CD14-positive monocyte (primary cell): ENCODE measurements at regions not wholly inside any gene's neighbourhood (a gene's known extent, or its start where the extent isn't known, plus 50 kb on each side); places are given as distances from the start of the nearest gene placed in this dataset.

Experiments
- DNase-seq, 3 donors: peaks; one replicate each; pipeline ENCODE4 v3.0.0-alpha.2; 2011 to 2022
- H2AFZ ChIP-seq: 2 replicates; pipeline ENCODE4 v1.6.0; 2012; ENCODE audit warnings: mild to moderate bottlenecking, low read depth, low read length, inconsistent platforms; ENCODE audit not compliant: insufficient read depth, poor library complexity, severe bottlenecking
- H3K27ac ChIP-seq, 2 donors: 1 replicate in 1 of 2; 2 replicates in 1 of 2; pipeline ENCODE4 v1.5.1; 2012 to 2013; ENCODE audit warnings: low read length in 2 of 2, control low read depth in 1 of 2, inconsistent platforms in 1 of 2, low read depth in 1 of 2, mild to moderate bottlenecking in 1 of 2
- H3K27me3 ChIP-seq, 2 donors: one replicate each; pipeline versions ENCODE4 v1.6.0 to v1.6.1; 2011 to 2013; ENCODE audit warnings: low read length in 2 of 2; ENCODE audit not compliant: control insufficient read depth in 2 of 2, insufficient read depth in 2 of 2
- H3K36me3 ChIP-seq, 2 donors: replicated peaks in 1 of 2; 1 replicate in 1 of 2; 2 replicates in 1 of 2; pipeline versions ENCODE4 v1.5.1 to v1.6.1; 2012 to 2013; ENCODE audit warnings: low read length in 2 of 2, control low read depth in 1 of 2, inconsistent platforms in 1 of 2, mild to moderate bottlenecking in 1 of 2; ENCODE audit not compliant: insufficient read depth in 2 of 2, control insufficient read depth in 1 of 2
- H3K4me1 ChIP-seq, 2 donors: 1 replicate in 1 of 2; 2 replicates in 1 of 2; pipeline versions ENCODE4 v1.5.1 to v1.6.1; 2012 to 2013; ENCODE audit warnings: low read length in 2 of 2, control low read depth in 1 of 2, inconsistent platforms in 1 of 2, mild to moderate bottlenecking in 1 of 2, moderate library complexity in 1 of 2; ENCODE audit not compliant: insufficient read depth in 2 of 2, control insufficient read depth in 1 of 2
- H3K4me2 ChIP-seq: replicated peaks from 2 replicates; pipeline ENCODE3; 2012; ENCODE audit warnings: low read length, moderate library complexity, mild to moderate bottlenecking; ENCODE audit not compliant: poor library complexity, severe bottlenecking; ENCODE audit errors: extremely low read depth
- H3K4me3 ChIP-seq, 3 experiments: fragments of 200-600 bp in 1 of 3; sonication (generic) in 1 of 3; replicated peaks in 1 of 3; 1 replicate in 2 of 3; 2 replicates in 1 of 3; pipeline ENCODE4 v1.5.1; 2011 to 2013; ENCODE audit warnings: low read length in 3 of 3, mild to moderate bottlenecking in 3 of 3, control low read depth in 2 of 3, low read depth in 2 of 3, inconsistent platforms in 1 of 3, moderate library complexity in 1 of 3
- H3K79me2 ChIP-seq: 2 replicates; pipeline ENCODE4 v1.6.0; 2012; ENCODE audit warnings: mild to moderate bottlenecking, control low read depth, inconsistent platforms, low read length, moderate library complexity; ENCODE audit not compliant: insufficient read depth
- H3K9ac ChIP-seq: 2 replicates; pipeline ENCODE4 v1.6.0; 2017; ENCODE audit warnings: low read length, mild to moderate bottlenecking; ENCODE audit not compliant: insufficient read depth, poor library complexity, severe bottlenecking
- H3K9me3 ChIP-seq, 2 donors: replicated peaks in 1 of 2; 1 replicate in 1 of 2; 2 replicates in 1 of 2; pipeline versions ENCODE4 v1.5.1 to v1.6.1; 2012 to 2013; ENCODE audit warnings: low read length in 2 of 2, control low read depth in 1 of 2; ENCODE audit not compliant: control insufficient read depth in 1 of 2, insufficient read depth in 1 of 2
- H4K20me1 ChIP-seq: 2 replicates; pipeline ENCODE4 v1.6.0; 2012; ENCODE audit warnings: mild to moderate bottlenecking, low read length, control low read depth, moderate library complexity; ENCODE audit not compliant: insufficient read depth
- H3K27ac Mint-ChIP-seq, 7 donors: one replicate each; pipeline ENCODE4 v1.8.0; 2020; ENCODE audit warnings: mild to moderate bottlenecking in 7 of 7, mixed read lengths in 7 of 7, moderate library complexity in 6 of 7, inconsistent platforms in 2 of 7
- H3K27me3 Mint-ChIP-seq, 3 donors: one replicate each; pipeline ENCODE4 v1.8.0; 2021 to 2022; ENCODE audit warnings: low read depth in 3 of 3, mild to moderate bottlenecking in 3 of 3, mixed read lengths in 3 of 3, moderate library complexity in 3 of 3, inconsistent platforms in 1 of 3
- H3K36me3 Mint-ChIP-seq, 2 donors: one replicate each; pipeline ENCODE4 v1.8.0; 2020; ENCODE audit warnings: mixed read lengths in 2 of 2, inconsistent platforms in 1 of 2, mild to moderate bottlenecking in 1 of 2
- H3K4me1 Mint-ChIP-seq: one replicate; pipeline ENCODE4 v1.8.0; 2020; ENCODE audit warnings: mild to moderate bottlenecking, mixed read lengths
- H3K4me3 Mint-ChIP-seq, 2 donors: one replicate each; pipeline ENCODE4 v1.8.0; 2020; ENCODE audit warnings: mild to moderate bottlenecking in 2 of 2, mixed read lengths in 2 of 2, moderate library complexity in 1 of 2
- H3K9me3 Mint-ChIP-seq, 7 donors: one replicate each; pipeline ENCODE4 v1.8.0; 2020 to 2022; ENCODE audit warnings: mixed read lengths in 7 of 7, mild to moderate bottlenecking in 6 of 7, moderate library complexity in 6 of 7, inconsistent platforms in 2 of 7
- CTCF ChIP-seq: fragments of 200-600 bp; IDR thresholded peaks from one replicate; pipeline ENCODE4 v1.8.0; 2022; ENCODE audit warnings: antibody characterized with exemption, mild to moderate bottlenecking
- WGBS: methylation state at CpG from one replicate; pipeline ENCODE4 v1.1.5; 2013; ENCODE audit warnings: missing lambda C conversion rate; ENCODE audit not compliant: insufficient coverage; 5-methylcytosine and 5-hydroxymethylcytosine counted together
- intact Hi-C, 2 donors: fragments of 100-400 bp; cut with micrococcal nuclease; formaldehyde crosslinking; loops; one replicate each; pipeline versions ENCODE4 v1.15.0 to v1.15.1; 2023

GRCh38 chr6:66664112-66664511 is 957.1 kb upstream of the EYS start:
- Histone ChIP-seq H3K27ac (no peak overlapping the region), H3K4me3 (no peak overlapping the region), H4K20me1 (no peaks in the 10 kb centered on the region), H3K9me3 (no peaks in the 10 kb centered on the region), H3K9ac (no peak overlapping the region), H3K27me3 (no peaks in the 10 kb centered on the region), H2AFZ (no peak overlapping the region), H3K36me3 (no peaks in the 10 kb centered on the region), H3K4me1 (no peaks in the 10 kb centered on the region), H3K4me2 (no peak overlapping the region), H3K79me2 (no peaks in the 10 kb centered on the region)
- Mint-ChIP-seq H3K9me3 (no peaks in the 10 kb centered on the region), H3K27ac (no peak overlapping the region), H3K27me3 (no peaks in the 10 kb centered on the region), H3K4me1 (no peaks in the 10 kb centered on the region), H3K4me3 (no peak overlapping the region), H3K36me3 (no peaks in the 10 kb centered on the region)
- no peak for DNase-seq
- TF ChIP-seq CTCF: no peak
- no CpG with 5 or more reads among the region's 4 CpGs for WGBS
- intact Hi-C loops: no loop called here

DNA sequence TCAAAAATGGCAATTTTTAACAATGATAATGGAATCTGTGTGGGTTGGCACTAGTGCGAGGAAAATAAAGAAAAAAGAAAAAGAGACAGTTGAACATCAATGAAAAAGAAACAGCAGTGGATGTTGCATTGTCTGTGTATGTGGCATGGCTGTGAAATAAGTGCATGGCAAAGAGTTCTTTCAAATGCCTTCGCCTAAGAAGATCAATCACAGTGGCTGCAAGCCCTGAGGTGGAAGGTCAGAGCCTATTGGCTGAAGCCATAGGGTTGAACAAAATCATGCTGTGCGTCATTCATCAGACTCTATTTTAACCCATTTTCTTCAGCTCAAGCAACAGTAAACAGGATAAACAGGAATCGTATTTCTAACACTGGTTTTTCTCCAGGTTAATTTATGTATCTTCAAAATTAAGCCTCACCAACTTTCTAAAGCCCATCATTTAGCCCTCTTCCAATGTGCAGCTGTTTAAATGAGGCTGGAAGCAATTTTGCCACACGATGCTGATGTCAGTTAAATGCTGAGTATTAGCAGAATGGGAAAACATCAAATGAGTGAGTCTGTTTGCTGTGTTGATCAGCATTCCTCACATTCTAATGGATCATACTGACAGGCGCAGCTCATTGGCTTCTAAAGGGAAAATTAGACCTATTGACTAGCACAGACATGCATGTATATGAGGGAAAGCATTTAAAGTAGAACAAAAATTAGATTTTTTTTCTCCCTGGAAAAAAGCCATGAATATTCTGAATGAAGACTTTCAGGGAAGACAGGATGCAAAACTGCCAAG is 955.9 kb upstream of the EYS start:
- no peaks in the 10 kb centered on the region for H3K79me2 ChIP-seq
- no peaks in the 10 kb centered on the region for H3K4me1 Mint-ChIP-seq
- no peak overlapping the region for H3K27ac ChIP-seq
- TF ChIP-seq CTCF: no peak
- no peak overlapping the region for H3K4me3 Mint-ChIP-seq
- intact Hi-C loops: no loop called here
- H3K9ac ChIP-seq: no peak overlapping the region
- 80% methylated on average over 2 of the region's 6 CpGs for WGBS
- no peak overlapping the region for H2AFZ ChIP-seq
- H3K4me1 ChIP-seq: no peaks in the 10 kb centered on the region
- H3K27me3 ChIP-seq: no peaks in the 10 kb centered on the region
- H3K9me3 Mint-ChIP-seq: no peaks in the 10 kb centered on the region
- no peak overlapping the region for H3K27ac Mint-ChIP-seq
- no peaks in the 10 kb centered on the region for H3K27me3 Mint-ChIP-seq
- no peak overlapping the region for H3K4me3 ChIP-seq
- no peak overlapping the region for H3K4me2 ChIP-seq
- DNase-seq: no peak
- H3K9me3 ChIP-seq: no peaks in the 10 kb centered on the region
- H3K36me3 Mint-ChIP-seq: no peaks in the 10 kb centered on the region
- no peaks in the 10 kb centered on the region for H3K36me3 ChIP-seq
- H4K20me1 ChIP-seq: no peaks in the 10 kb centered on the region
